HTR-8/SVneo (cell line): ENCODE measurements at regions not wholly inside any gene's neighbourhood (a gene's known extent, or its start where the extent isn't known, plus 50 kb on each side); places are given as distances from the start of the nearest gene placed in this dataset.

ENCODE experiments used
- DNase-seq: peaks from one replicate; pipeline ENCODE4 v3.0.0; 2011; ENCODE audit warnings: low spot score, mixed read lengths; ENCODE audit not compliant: insufficient read length
- FAIRE-seq: peaks from 2 replicates; lab custom pipeline; 2011; peaks lifted over from hg19 to GRCh38; lab: Jason Lieb, UNC

- DNase-seq: peak; percentile 21
These were observed 717.2 kb downstream of the NCAM2 start for GRCh38 chr21:21715266-21715969.

DNA sequence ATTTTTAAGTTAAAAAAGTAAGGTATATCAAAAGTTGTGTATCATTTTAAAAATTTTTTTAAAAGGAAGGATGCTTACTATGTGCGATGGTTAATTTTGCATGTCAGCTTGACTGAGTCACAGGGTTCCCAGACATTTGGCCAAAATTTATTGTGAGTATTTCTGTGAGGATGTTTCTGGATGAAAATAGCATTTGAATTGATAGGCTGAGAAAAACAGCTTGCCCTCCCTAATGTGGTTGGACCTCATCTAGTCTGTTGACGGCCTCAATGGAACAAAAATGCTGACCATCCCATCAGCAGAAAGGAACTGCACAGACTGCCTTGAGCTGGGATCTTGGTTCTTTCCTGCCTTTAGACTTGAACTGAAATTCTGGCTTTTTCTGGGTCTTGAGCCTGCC is 724.5 kb downstream of the NCAM2 start:
- FAIRE-seq (no peak), DNase-seq (no peak)

More at GRCh38 chr21:21715266-21715969, 717.2 kb downstream of the NCAM2 start:
- no peak for FAIRE-seq

DNA sequence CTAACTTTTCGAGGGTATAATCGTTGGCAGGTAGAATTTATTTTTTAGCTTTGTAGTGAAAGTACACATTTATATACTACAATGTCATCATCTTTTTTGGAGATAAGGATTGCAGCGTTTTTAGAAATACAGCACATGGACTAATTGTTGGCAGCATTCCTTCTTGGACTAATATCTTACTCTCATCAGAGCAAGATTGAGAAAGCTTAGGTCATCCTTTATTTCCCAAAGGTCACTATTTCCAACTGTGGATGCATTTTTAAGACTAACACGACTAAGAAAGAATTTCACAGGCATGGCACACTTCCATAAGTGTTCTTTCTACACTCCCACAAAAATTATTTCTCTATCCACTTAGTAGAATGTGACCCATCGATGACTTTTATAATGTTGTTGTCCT is 732.3 kb downstream of the NCAM2 start:
- FAIRE-seq (no peak), DNase-seq (no peak)

GRCh38 chr21:21731626-21732025 is 733.4 kb downstream of the NCAM2 start:
- DNase-seq (no peak), FAIRE-seq (no peak)

- DNase-seq (no peak), FAIRE-seq (no peak)
These were observed 735.9 kb downstream of the NCAM2 start for GRCh38 chr21:21734088-21734487.

- DNase-seq (no peak), FAIRE-seq (no peak)
These were observed 739.0 kb downstream of the NCAM2 start for GRCh38 chr21:21737186-21737585.

GRCh38 chr21:21740207-21740606 is 742.0 kb downstream of the NCAM2 start:
- DNase-seq: no peak
- no peak for FAIRE-seq

- DNase-seq: no peak
- no peak for FAIRE-seq
These were observed 752.1 kb downstream of the NCAM2 start for GRCh38 chr21:21750124-21750825.

DNA sequence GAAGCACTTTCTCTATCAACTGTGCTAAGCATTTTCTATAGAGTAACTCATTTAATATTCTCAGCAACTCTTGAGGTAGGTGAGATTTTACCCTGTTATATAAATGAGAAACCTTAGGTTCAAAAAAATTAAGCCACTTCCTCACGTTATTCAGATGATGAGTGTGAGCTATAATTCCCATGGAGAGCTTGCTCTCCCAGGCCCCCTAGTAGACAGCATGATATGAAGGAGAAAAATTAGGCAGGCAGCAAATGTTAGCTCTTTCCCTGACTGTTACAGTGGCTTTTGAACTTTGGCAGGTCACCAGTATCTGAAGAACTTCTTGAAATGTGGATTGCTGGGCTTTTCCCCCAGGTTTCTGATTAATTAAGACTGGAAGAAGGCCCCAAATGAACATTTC is 753.1 kb downstream of the NCAM2 start:
- FAIRE-seq: no peak
- DNase-seq: no peak

DNA sequence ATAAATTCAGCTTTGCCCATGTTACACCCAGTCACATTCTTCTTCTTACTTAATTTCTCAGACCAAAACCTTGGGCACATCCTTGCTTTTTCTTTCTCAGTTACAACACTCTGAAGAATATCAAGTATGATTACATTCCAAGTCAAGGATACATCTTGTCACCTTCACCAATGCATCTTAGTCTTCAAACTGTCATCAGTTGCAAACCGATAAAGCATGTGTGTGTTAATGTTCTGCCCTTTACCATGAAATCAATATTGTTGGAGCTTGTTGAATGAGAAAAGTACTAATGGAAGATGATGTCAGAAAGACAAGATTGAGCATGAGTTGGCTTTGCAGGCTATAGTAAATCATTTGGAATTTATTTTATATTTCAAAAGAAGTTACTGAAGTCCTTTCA is 764.6 kb downstream of the NCAM2 start:
- no peak for DNase-seq
- FAIRE-seq: no peak

DNA sequence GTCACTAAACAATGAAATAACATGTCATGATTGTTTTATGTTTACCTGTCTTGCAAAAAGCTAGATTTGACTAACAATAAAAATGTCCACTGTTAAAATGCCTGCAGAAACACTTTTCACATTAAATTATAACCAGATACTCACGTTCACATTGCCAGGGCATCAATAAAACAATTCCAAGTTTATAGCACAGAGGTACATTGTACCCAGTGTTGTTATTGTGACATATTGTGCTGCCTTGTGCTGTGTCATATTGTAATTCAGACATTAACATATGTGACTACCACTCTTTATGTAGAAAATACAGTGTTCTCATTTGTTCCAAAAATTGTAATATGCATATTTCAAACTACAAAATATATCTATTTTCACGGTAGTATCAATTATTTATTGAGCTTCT is 766.1 kb downstream of the NCAM2 start:
- FAIRE-seq: no peak
- no peak for DNase-seq

DNA sequence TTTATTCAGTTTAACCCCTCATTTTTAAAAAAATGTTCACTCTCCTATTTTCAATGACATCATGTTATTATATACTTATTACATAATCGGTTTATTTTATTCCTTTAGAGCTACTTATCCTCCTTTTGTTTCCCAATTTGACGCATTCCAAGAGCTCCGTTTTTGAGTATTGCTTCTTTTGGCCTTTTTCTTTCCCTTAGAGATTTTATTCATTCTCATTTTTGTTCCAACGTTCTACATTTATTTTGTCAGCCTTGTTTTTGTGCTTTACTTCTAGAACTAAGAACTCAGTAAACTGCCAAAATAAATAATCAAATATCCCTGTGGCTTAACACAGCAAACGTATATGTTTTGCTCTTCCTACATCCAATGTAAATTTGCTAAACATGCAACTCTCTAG is 769.1 kb downstream of the NCAM2 start:
- no peak for FAIRE-seq

DNA sequence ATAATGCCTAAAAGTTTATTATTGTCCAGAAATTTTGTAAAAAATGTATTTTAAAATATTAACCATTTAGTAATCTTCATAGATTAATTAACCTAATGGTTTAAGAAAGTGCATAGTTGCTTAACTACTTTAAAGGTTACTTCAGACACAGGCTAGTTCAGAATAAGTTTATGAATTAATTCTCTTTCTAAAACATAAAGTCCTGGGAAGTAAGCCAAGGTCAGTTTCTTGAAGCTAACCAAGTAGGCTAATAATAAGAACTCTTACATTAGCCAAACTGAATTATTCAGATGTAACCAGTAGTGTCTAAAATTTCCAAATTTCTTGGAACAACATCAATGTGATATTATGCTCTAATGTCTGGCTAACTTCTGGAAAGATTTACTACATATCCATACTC is 790.4 kb downstream of the NCAM2 start:
- no peak for FAIRE-seq
- no peak for DNase-seq

More for the DNA sequence above, 769.1 kb downstream of the NCAM2 start:
- no peak for DNase-seq

DNA sequence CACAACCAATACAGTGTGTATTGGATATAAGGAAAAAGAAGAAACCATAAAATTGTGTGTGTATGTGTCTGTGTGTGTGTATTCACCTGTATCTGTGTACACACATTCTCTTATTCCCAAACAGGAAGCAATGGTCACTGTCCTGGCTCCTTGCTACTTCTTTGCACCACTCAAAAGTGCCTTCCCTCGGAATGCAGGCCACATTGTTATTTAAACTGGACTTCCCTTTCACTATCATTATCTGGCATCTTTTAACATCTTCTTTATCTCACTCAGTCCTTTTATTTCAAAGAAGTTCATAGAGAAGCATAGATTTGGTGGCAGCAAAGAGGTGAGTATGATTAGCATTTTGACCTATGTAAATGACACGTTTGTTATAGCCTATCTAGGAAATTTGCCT is 803.7 kb downstream of the NCAM2 start:
- DNase-seq: no peak
- no peak for FAIRE-seq

GRCh38 chr21:21806711-21807597 is 808.7 kb downstream of the NCAM2 start:
- FAIRE-seq: no peak
- no peak for DNase-seq

GRCh38 chr21:21807598-21807903 is 809.3 kb downstream of the NCAM2 start:
- FAIRE-seq (no peak), DNase-seq (no peak)

- no peak for DNase-seq
These were observed 815.1 kb downstream of the NCAM2 start for GRCh38 chr21:21813289-21813688.

GRCh38 chr21:21813934-21814333 is 815.7 kb downstream of the NCAM2 start:
- no peak for DNase-seq
- FAIRE-seq: no peak

More at GRCh38 chr21:21813289-21813688, 815.1 kb downstream of the NCAM2 start:
- FAIRE-seq: no peak

DNA sequence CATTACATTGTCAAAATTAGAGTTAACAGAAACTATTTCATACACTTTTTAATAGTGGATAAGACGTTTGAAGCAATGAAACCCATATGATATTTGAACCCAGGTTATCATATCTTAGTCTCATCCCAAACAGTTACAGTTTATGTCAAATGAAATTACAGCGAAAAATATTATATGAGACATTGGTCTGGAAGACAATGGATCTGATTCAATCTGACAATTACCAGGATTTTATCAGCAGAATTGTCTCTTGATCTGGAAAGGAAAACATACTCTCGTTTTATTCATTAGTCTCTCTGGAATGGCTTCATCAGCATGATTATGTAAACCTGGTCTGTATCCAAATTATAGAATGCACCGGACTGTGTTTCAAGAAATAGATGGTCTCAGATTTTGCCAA is 818.6 kb downstream of the NCAM2 start:
- DNase-seq: no peak
- FAIRE-seq: no peak

GRCh38 chr21:21818898-21819297 is 820.7 kb downstream of the NCAM2 start:
- no peak for FAIRE-seq
- DNase-seq: no peak

DNA sequence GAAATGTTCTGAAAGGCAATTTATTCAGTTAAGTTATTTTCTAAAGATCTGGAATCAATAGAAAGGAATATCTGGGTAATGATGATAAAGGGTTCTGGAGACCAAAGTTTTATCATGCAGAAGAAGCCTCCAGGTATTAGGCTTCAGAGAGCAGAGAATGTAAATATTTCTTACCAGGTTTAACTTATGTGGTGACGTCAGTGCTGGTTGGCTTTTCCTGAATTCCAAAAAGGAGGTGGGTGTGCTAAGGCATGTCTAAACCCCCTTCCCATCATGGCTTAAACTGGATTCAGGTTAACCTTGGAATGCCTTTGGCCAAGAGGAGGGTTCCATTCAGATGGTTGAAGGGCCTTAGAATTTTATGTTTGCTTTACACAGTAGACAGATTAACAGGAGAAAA is 829.9 kb downstream of the NCAM2 start:
- no peak for FAIRE-seq
- no peak for DNase-seq
